Skin epidermis (tissue), 12 donors: ENCODE measurements at regions not wholly inside any gene's neighbourhood (a gene's known extent, or its start where the extent isn't known, plus 50 kb on each side); places are given as distances from the start of the nearest gene placed in this dataset.

Source experiments
- H3K27ac ChIP-seq, 21 experiments: fragments of 200-600 bp; sonication (generic) in 11 of 21; one replicate each; pipeline ENCODE4 v1.5.0; 2020; ENCODE audit warnings: mild to moderate bottlenecking in 3 of 21, inconsistent platforms in 2 of 21, moderate library complexity in 2 of 21
- H3K4me3 ChIP-seq, 7 experiments: fragments of 200-600 bp; sonication (generic) in 2 of 7; one replicate each; pipeline ENCODE4 v1.5.0; 2020; ENCODE audit warnings: inconsistent platforms in 2 of 7, mild to moderate bottlenecking in 2 of 7, moderate library complexity in 1 of 7

DNA sequence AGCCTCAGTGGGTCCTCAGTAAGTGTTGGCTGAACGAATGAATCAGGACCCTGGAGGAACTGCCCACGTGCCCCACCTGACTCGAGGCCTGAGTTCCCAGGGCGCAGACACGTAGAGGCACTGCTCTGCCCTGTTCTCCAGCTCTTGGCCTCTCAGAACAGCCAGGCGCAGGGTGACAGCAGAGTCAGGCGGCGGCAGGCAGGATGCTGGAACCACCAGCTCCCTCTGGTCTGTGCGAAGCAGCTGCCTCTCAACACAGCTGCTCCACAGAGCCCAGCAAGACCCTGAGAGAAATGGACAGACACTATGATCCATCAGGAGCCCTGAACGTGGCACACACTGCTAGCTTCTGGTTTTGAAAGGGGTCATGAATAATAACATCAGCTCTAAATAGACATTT is 53.1 kb upstream of the BCO1 start:
- Histone ChIP-seq H3K4me3 (no peak overlapping the region), H3K27ac (no peak overlapping the region)

DNA sequence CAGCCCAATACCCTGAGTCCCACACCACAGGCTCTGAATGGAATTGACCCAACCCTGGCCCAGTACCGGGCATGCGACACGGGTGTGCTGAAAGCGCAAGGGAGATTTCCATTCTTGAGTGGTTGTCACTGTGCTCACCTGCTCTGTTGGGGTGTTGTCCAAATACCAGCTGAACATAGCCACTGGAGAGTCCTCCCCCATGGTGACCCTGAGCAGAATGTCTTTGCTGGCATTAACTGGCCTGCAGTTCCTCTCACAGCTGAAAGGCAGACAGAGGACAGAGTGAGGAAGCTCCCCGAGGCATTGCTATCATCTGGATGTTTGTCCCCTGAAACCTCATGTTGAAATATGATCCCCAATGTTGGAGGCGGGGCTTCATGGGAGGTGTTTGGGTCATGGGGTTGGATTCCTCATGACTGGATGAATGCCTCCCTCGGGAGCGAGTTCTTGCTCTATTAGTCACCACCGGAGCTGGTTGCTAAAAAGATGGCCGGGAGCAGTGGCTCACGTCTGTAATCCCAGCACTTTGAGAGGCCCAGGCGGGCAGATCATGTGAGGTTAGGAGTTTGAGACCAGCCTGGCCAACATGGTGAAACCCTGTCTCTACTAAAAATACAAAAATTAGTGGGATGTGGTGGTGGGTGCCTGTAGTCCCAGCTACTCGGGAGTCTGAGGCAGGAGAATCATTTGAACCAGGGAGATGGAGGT is 57.3 kb upstream of the BCO1 start:
- H3K4me3 ChIP-seq = peak overlapping the region in 2 of 7 experiments; percentile 5 to 11
- H3K27ac ChIP-seq = peak overlapping the region in 13 of 21 experiments; percentile 19 to 66 (median 50)

DNA sequence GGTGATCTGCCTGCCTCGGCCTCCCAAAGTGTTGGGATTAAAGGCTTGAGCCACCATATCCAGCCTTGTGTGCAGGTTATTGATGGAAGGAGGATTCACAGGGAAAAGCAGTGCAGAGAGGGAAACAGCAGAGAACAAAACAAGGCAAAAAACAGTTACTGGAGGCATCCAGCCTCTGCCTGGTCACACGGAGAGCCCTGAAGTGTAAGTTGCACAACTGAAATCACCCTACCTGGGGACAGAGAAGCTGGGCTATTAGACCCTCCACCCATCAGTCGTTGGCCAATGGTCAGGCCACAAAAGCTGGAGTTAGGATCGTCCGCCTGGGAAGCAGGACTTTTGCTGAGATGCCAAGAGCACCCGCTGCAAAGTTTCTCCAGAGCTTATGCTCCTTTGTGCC is 57.9 kb upstream of the BCO1 start:
- peak overlapping the region in 2 of 7 experiments; percentile 5 to 11 for H3K4me3 ChIP-seq
- peak overlapping the region in 11 of 21 experiments; percentile 5 to 63 (median 45) for H3K27ac ChIP-seq

DNA sequence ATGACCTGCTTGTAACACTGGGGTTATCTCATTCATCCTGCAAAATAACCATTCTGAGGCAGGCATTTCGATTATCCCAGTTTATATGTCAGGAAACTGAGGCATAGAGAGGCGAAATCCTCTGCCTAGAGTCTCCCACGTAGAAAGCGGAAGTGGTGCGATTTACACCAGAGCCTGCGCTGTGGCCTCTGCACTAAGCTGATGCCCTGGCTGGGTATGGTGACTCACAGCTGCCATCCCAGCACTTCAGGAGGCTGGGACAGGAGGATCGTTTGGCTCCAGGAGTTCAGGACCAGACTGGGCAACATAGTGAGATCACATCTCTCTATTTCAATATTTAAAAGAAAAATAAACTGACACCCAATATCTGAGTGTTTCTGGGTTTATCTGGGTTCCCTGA is 59.3 kb upstream of the BCO1 start:
- H3K27ac ChIP-seq = no peak overlapping the region

DNA sequence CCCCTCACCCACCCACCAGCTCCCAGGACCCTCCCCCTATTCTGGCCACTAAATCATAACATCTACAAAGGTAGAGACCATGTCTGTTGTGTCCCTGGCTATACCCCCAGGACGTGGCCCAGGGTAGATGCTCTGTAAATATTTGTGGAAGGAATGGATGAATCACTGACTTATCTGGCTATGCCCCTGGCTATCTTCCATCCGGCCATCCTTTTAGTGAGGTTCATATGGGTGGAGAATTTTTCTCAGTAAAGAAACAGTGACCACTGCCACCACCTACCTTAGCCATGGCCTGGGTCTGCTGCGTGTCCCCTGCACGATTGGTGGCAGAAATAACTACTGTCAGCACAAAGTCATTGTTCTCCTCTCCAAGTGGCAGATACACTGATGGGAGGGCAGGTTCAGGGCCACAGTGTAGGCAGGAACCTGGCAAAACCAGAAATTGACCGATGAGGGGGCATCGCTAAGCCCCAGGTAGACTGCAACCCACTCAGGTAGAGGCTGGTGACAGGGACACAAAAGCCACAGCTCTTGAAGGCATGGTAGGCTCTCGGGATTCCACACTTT is 63.1 kb upstream of the BCO1 start:
- Histone ChIP-seq H3K4me3 (no peak overlapping the region), H3K27ac (no peak overlapping the region)

More for the DNA sequence above, 59.3 kb upstream of the BCO1 start:
- no peak overlapping the region for H3K4me3 ChIP-seq

DNA sequence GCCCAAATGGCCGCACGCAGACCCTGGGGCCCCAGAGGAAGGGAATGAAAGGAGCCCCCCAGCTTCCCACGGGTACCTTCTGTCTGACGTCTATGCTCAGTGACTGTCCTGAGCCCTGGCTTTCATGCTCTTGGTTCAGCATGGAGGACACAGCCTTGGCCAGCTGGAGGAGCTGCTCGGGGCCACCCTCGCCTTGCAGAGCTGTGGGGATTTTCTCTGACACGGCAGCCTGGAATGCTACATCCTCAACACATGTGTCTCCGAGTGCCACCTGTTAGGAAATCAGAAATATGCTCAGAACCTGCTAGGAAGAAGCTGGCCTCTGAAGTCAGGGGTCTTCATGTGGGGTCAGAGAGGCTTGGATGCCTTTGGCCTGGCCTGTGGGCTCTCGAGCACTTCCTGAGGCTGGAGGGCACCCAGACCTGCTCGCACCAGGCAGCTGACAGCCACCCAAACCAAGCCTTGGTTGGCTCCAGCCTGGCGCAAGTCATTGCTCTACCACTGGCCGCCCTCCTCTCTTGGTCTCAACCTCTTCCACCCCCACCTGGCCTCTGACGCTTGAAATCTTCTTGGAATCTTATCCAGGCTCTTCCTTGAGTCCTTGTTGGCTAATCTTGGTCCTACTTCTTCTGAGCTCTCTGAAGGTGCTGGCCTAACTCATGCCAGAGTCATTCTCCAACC is 63.7 kb upstream of the BCO1 start:
- Histone ChIP-seq H3K27ac (no peak overlapping the region), H3K4me3 (no peak overlapping the region)

DNA sequence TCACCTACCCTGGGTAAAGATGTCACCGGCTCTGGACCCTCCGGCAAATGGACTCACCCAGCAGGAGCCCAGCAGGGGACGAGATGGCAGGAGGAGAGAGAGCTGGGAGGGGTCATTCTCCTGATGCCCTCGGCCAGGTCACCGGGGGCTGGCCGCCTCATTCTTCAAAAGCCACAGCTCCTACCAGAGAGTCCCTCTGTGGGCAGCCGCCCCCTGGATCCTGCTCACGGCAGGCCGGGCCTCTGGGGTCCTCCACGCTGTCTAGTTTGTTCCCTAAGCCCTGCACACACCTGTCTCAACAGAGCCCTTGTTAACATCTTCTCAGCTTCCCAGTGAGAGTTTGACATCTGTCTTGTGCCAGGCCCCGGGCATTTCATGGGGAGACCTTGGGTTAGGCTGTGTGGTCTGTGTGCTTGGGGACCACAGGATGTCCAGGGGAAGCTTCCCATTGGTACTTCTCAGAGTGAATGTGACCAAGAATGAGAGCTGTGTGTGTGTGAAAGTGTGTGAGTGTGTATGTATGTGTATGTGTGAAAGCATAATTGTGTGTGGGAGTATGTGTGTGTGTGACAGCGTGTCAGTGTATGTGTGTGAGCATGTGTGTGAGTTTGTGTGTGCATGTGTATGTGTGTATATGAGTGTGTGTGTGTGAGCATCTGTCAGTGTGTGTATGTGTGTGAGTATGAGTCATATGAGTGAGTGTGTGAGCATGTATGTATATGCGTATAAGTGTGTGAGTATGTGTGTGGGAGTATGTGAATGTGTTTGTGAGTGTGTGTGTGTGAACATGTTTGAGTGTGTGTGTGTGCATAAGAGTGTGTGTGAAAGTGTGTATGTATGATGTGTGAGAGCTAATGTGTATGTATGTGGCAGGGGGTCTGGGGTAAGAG is 65.5 kb upstream of the BCO1 start:
- no peak overlapping the region for H3K27ac ChIP-seq
- H3K4me3 ChIP-seq = no peak overlapping the region

DNA sequence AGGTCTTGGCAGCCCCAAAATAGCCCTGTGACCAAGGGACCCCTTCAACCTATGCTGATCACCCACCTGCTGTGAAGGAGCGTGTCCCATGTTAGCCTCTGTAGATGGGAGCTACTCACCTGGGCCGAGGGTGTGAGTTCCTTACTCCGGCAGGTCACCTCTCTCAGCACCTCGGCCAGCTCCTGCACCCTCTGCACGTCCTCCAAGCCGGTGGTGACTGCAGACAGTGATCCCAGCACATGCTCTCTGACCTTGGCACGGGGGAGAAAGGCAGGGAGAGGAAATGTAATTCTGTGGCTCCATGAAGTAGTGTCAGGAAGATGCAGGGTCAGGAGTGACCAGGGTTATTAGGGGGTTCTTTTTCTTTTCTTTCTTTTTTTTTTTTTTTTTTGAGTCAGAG is 67.7 kb upstream of the BCO1 start:
- no peak overlapping the region for H3K4me3 ChIP-seq
- no peak overlapping the region for H3K27ac ChIP-seq

DNA sequence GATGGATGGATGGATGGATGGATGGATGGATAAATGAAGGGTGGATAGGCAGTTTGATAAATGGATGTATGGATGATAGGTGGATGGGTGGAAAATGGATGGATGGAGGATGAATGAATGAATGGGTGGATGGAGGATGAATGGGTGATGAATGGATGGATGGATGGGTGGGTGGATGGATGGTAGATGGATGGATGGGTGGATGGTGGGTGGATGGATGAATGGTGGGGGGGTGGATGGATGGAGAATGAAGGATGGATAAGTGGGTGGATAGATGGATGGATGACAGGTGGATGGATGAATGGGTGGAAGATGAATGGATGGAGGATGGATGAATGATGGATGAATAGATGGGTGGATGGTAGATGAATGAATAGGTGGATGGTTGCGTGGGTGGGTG is 70.1 kb upstream of the BCO1 start:
- Histone ChIP-seq H3K27ac (no peak overlapping the region), H3K4me3 (no peak overlapping the region)

DNA sequence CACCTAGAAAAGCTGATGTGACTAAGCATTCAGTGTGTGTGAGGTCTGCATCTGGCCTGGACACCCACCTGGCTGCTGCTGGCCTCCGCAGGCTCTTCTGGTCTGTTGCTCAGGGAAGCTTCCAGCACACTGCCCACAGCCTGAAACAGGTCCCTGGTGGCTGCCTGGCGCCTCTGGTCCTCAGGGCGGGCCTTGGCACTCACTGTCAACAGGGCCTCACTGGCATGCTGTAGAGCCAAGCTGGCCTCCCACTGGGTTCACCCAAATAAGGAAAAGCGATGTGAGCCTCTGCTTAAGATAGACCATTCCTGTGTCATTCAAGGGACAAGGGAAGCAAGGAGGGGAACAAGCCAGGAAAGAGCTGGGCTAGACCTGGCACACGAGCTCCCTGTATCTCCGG is 70.6 kb upstream of the BCO1 start:
- H3K27ac ChIP-seq = no peak overlapping the region
- no peak overlapping the region for H3K4me3 ChIP-seq

DNA sequence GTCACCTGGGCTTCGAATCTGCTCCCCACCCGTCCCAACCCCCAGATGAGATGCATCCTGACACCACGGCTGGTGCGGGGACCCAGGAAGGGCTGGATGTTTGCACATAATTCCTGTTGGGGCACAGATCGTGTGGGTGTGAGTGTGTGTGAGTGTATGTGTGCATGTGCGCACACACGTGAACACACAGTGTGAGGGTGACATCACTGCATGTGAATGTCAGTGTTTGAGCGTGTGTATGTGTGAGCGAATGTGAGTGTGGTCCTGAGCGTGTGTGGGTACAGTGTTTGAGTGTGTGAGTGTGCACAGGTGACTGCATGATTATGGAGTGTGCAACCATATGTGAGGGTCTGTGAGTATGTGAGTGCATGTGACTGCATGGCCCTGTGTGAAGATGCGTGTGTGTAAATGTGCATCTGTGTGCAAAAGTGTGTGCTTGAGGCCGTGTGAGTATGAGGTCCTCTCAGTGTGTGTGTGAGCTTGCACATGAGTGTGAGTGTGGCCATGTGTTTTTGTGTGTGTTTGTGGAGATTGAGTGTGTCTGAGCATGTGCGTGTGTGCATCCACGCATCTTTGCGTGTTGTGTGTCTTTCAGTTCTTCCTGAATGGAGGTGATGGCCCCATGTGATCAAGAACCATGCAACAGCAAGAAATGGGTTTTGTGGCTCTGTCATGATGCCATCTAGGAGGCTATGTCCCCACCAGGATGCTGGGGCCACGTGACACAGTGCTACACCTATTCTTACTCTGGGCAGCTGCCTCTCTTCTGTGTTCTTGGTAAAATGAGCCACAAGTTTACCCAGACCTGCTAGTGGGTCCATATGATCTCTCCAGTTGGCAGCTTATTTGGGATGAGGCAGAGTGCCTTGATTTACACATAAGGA is 70.5 kb upstream of the GCSH start:
- Histone ChIP-seq H3K4me3 (no peak overlapping the region), H3K27ac (no peak overlapping the region)

DNA sequence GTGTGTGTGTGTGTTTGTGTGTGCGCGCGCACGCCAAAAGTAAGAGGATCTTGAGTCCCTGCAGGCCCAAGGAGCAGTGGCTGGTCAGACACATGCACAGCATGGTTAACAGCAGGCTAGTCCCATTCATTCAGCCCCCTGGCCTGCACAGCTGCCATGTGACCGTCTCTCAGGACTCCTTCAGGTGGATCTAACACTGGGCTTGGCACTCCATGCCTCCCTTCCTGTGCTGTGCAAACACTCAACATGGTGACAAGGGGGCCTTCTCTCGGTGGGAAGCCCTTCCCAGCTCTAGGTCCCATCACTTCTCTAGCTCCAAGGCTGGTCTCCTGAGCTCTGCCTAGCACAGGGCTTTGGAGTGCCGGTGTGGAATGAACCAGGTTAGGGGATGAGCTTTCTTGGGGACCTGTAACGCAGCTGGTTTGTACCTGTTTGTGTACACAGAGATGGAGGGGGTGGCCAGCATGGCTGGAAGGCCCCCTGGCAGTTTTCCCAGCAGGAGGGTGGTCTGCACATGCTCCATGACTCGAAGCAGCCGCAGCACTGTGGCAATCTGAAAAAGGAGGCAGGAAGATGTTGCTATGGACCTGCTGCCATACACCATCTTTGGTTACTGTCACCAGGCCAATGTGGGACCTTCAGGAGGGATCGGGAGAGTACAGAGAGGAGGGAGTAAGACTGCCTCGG is 69.4 kb upstream of the GCSH start:
- Histone ChIP-seq H3K27ac (no peak overlapping the region), H3K4me3 (no peak overlapping the region)

DNA sequence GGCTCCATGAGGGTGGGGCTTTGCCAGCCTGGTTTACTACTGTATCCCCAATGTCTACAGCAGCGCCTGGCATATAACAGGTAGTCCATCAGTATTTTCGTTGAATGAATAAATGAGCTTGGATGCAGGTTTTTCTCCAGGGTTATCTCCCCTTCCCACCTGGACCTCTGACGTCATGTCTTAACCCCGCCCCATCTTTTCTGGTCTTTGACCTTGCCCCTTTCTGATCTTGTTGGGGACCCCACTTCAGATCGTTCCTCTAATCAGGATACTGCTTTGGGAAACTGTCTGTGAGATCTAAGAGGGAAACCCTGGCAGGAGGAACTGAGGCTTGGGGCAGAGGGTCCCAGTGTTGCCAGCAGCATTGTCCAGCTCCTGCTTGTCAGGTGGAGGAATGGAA is 68.8 kb upstream of the GCSH start:
- H3K27ac ChIP-seq = no peak overlapping the region
- H3K4me3 ChIP-seq = no peak overlapping the region

DNA sequence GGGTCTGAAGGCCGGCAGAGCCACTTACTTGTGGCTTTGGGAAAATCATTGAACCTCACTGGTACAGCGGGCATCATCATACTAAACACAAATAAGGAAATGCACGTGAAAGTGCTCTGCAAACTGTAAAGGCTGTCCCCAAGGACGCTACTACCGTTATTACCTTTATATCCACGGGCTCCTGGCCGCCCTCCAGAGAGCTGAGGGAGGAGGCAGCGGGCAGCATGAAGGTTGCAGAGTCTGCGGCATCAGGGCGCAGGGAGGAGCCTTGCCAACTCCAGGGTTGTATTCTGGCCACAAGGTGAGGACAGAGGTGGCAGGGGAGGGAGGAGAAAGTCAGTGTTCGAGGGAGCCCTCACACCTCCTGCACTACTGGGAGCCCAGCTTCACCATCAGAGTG is 68.3 kb upstream of the GCSH start:
- Histone ChIP-seq H3K4me3 (no peak overlapping the region), H3K27ac (no peak overlapping the region)

DNA sequence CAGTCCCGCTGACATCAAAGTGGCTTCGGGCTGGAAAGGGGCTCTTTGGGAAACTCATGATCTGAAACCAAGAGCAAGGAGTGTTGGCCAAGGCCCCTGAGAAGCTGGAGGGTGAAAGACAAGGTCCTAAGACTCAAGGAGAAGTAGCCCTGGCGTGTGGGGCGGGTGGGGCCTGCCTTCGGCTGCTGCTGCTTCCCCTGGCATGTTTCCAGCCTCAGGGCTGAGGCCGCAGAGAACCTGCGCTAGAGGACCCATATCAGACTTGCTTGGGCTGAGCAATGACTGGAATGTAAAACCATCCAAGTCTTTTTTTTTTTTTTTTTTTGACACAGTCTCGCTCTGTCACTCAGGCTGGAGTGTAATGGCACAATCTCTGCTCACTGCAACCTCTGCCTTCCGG is 67.5 kb upstream of the GCSH start:
- Histone ChIP-seq H3K27ac (no peak overlapping the region), H3K4me3 (no peak overlapping the region)

DNA sequence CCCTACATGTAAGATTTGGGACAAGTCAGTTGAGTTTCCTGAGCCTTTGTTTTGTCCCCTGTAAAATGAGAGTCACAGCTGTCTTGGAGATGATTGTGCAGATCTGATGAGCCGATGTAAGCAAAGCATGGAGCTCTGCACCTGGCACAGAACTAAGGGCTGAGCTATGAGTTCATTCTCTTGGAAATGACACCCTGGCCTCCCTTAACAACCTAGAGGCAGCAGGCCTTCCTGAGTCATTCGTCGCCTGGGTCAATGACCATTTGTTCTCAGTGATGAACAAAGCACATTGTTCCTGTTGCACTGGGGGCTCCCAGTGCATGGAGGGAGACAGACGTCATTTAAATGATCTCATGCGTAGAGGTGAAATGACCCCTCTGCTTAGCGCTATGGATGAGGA is 62.8 kb upstream of the GCSH start:
- Histone ChIP-seq H3K27ac (no peak overlapping the region), H3K4me3 (no peak overlapping the region)

DNA sequence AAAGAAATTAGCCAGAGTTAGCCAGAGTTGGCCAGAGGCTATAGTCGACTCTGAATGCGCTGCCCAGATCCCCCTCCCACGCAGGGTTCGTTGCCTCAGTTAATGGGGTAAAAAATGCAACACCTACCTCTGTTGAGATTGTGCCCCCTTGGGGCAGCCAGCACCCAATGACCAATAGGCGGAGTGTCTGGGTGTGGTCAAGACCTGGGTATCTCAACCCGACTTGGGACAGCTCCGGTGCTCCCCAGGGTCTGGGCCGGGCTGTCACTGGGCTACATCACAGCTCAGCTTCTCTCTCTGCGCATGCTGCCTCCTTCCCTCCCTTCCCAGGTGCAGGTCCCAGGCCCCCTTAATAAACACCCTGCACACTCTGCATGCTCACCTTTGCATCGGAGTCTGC is 59.6 kb upstream of the GCSH start:
- Histone ChIP-seq H3K27ac (no peak overlapping the region), H3K4me3 (no peak overlapping the region)

DNA sequence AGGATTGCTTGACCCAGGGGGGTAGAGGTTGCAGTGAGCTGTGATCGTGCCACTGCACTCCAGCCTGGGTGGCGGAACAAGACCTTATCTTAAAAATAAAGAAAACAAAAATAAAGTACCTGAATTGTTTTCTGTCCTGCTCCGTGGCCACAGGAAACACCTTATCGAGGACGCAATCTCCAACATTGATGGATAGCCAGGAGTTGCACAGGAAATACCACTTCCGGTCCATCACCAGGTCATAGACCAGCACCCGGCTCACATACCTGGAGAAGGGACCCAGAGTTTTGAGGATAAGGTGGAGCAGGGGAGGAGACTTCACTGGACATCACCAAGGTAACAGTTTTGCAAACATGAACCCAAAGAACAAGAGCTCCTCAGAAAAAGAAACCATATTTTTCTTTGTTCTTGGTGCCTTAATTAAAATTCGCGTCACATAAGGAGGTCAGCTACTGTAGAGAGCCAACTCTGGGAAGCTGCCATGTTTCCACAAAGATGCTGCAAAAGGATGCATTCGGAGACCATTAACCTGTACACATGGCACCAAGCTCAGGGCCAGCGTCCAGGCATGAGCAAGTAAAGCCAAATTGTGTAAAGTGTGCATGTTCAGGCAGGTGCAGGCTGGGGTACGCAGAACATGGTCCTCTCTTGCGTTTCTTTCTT is 55.6 kb upstream of the GCSH start:
- Histone ChIP-seq H3K4me3 (no peak overlapping the region), H3K27ac (no peak overlapping the region)
